Lung (tissue), 11 donors: ENCODE measurements at regions not wholly inside any gene's neighbourhood (a gene's known extent, or its start where the extent isn't known, plus 50 kb on each side); places are given as distances from the start of the nearest gene placed in this dataset.

Experiments
- ATAC-seq: fragments of 200-7000 bp; cut with Tn5 transposase; one replicate; pipeline ENCODE4 v1.9.1; 2020; ENCODE audit warnings: moderate number of reproducible peaks; ENCODE audit not compliant: insufficient read depth, low FRiP score
- DNase-seq, 3 donors: peaks; one replicate each; pipeline ENCODE4 v3.0.0-alpha.2; 2013 to 2017
- H3K27ac ChIP-seq, 2 donors: one replicate each; pipeline ENCODE4 v1.5.1; 2013; ENCODE audit warnings: mild to moderate bottlenecking in 2 of 2, moderate library complexity in 2 of 2, control low read depth in 1 of 2, inconsistent platforms in 1 of 2, low read depth in 1 of 2, low read length in 1 of 2
- H3K27me3 ChIP-seq, 3 donors: one replicate each; pipeline ENCODE4 v1.5.1; 2013; ENCODE audit warnings: low read length in 2 of 3; ENCODE audit not compliant: control insufficient read depth in 3 of 3, insufficient read depth in 3 of 3
- H3K36me3 ChIP-seq, 4 donors: one replicate each; pipeline ENCODE4 v1.5.1; 2013; ENCODE audit warnings: low read length in 4 of 4, mild to moderate bottlenecking in 1 of 4, moderate library complexity in 1 of 4; ENCODE audit not compliant: control insufficient read depth in 4 of 4, insufficient read depth in 4 of 4
- H3K4me1 ChIP-seq, 5 donors: one replicate each; pipeline ENCODE4 v1.5.1; 2013; ENCODE audit warnings: low read length in 5 of 5, mild to moderate bottlenecking in 2 of 5, moderate library complexity in 1 of 5; ENCODE audit not compliant: control insufficient read depth in 5 of 5, insufficient read depth in 5 of 5
- H3K4me3 ChIP-seq: one replicate; pipeline ENCODE4 v1.5.1; 2013; ENCODE audit warnings: mild to moderate bottlenecking, control low read depth, moderate library complexity
- H3K9ac ChIP-seq, 2 donors: one replicate each; pipeline ENCODE4 v1.5.1; 2013; ENCODE audit warnings: low read length in 2 of 2, control low read depth in 1 of 2; ENCODE audit not compliant: insufficient read depth in 1 of 2
- H3K9me3 ChIP-seq, 4 donors: one replicate each; pipeline ENCODE4 v1.5.1; 2013; ENCODE audit warnings: low read length in 3 of 4, mild to moderate bottlenecking in 1 of 4, moderate library complexity in 1 of 4; ENCODE audit not compliant: control insufficient read depth in 4 of 4, insufficient read depth in 3 of 4
- CTCF ChIP-seq: IDR thresholded peaks from 2 replicates; pipeline ENCODE4 v1.5.1; 2012; ENCODE audit warnings: mild to moderate bottlenecking; ENCODE audit errors: control extremely low read depth, extremely low read depth
- WGBS, 2 donors: extraction: QIAGEN DNeasy Blood & Tissue Kit; methylation state at CpG; one replicate each; pipeline ENCODE4 v1.1.7; 2013; 5-methylcytosine and 5-hydroxymethylcytosine counted together
- donor health status: control.
- donor health status: control.
- donor health status: Bipolar disorder and iron deficiency.
- donor health status: healthy.
- donor health status: DM: yes; HTN: yes; CAD: no.

- no peak overlapping the region for H3K9ac ChIP-seq
- DNase-seq (no peak), ATAC-seq (no peak)
- H3K4me1 ChIP-seq = no peaks in the 10 kb centered on the region
- no peak overlapping the region for H3K27ac ChIP-seq
- H3K36me3 ChIP-seq = no peaks in the 10 kb centered on the region
- no peak for TF ChIP-seq CTCF
- no peaks in the 10 kb centered on the region for H3K9me3 ChIP-seq
- H3K4me3 ChIP-seq = no peak overlapping the region
- no peaks in the 10 kb centered on the region for H3K27me3 ChIP-seq
Measured at GRCh38 chr11:109173504-109173903, 248.5 kb upstream of the C11orf87 start.

- no peak overlapping the region for H3K9ac ChIP-seq
- H3K27me3 ChIP-seq = no peaks in the 10 kb centered on the region
- ATAC-seq = no peak
- no peaks in the 10 kb centered on the region for H3K36me3 ChIP-seq
- no peaks in the 10 kb centered on the region for H3K9me3 ChIP-seq
- H3K4me3 ChIP-seq = no peak overlapping the region
- WGBS, 2 donors = 94 to 95% methylated on average over 1 of the region's 1 CpG
- H3K4me1 ChIP-seq = no peaks in the 10 kb centered on the region
- no peak for TF ChIP-seq CTCF
- H3K27ac ChIP-seq = no peak overlapping the region
- no peak for DNase-seq
Measured at GRCh38 chr11:109184376-109184775, 237.6 kb upstream of the C11orf87 start.

GRCh38 chr11:109192864-109193263, 229.1 kb upstream of the C11orf87 start:
- H3K4me1 ChIP-seq = no peaks in the 10 kb centered on the region
- H3K27me3 ChIP-seq = no peaks in the 10 kb centered on the region
- no peak overlapping the region for H3K27ac ChIP-seq
- no peak overlapping the region for H3K4me3 ChIP-seq
- no peak overlapping the region for H3K9ac ChIP-seq
- DNase-seq = no peak
- H3K9me3 ChIP-seq = peaks cover 0 to 8% (median 0%) of the 10 kb centered on the region in 4 donors
- H3K36me3 ChIP-seq = no peaks in the 10 kb centered on the region
- no peak for ATAC-seq
- no peak for TF ChIP-seq CTCF
- 88 to 95% methylated on average over 6 of the region's 6 CpGs for WGBS, 2 donors

GRCh38 chr11:109193880-109194279, 228.1 kb upstream of the C11orf87 start:
- WGBS, 2 donors = 89 to 96% methylated on average over 1 of the region's 1 CpG
- H3K27me3 ChIP-seq = no peaks in the 10 kb centered on the region
- no peak for TF ChIP-seq CTCF
- no peak overlapping the region for H3K4me3 ChIP-seq
- no peak overlapping the region for H3K27ac ChIP-seq
- DNase-seq = no peak
- H3K9ac ChIP-seq = no peak overlapping the region
- H3K4me1 ChIP-seq = no peaks in the 10 kb centered on the region
- no peak for ATAC-seq
- peaks cover 0 to 8% (median 0%) of the 10 kb centered on the region in 4 donors for H3K9me3 ChIP-seq
- no peaks in the 10 kb centered on the region for H3K36me3 ChIP-seq
